IMR-90 (cell line): ENCODE measurements at regions not wholly inside any gene's neighbourhood (a gene's known extent, or its start where the extent isn't known, plus 50 kb on each side); places are given as distances from the start of the nearest gene placed in this dataset.

Source experiments
- RAD21 ChIP-seq: IDR thresholded peaks from 2 replicates; pipeline ENCODE4 v1.6.1; 2012; ENCODE audit warnings: low read length, improper control_type of control experiment
- TF ChIP-seq, protein P1 (sequence below): conservative IDR thresholded peaks from 2 replicates; pipeline ENCODE4 v1.5.1; 2012; ENCODE audit warnings: mild to moderate bottlenecking, low read depth, low read length, improper control_type of control experiment

DNA sequence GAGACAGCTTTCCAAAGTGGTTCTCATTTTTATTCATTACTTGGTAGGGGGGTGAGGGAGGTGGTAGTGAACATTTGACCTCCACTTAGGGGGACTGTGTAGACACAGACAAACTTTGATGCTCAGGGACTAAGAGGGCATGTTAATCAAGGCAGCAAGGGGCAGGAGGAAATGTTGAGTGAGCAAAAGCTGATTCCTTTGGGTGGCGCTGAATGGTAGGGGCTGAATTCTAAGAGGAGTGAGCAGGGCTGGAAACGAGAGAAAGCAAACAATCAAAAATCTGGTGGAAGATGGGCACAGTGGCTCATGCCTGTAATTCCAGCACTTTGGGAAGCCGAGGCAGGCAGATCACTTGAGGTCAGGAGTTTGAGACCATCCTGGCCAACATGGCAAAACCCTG lies 164.8 kb upstream of the BDNF start:
- TF ChIP-seq, protein P1, sequence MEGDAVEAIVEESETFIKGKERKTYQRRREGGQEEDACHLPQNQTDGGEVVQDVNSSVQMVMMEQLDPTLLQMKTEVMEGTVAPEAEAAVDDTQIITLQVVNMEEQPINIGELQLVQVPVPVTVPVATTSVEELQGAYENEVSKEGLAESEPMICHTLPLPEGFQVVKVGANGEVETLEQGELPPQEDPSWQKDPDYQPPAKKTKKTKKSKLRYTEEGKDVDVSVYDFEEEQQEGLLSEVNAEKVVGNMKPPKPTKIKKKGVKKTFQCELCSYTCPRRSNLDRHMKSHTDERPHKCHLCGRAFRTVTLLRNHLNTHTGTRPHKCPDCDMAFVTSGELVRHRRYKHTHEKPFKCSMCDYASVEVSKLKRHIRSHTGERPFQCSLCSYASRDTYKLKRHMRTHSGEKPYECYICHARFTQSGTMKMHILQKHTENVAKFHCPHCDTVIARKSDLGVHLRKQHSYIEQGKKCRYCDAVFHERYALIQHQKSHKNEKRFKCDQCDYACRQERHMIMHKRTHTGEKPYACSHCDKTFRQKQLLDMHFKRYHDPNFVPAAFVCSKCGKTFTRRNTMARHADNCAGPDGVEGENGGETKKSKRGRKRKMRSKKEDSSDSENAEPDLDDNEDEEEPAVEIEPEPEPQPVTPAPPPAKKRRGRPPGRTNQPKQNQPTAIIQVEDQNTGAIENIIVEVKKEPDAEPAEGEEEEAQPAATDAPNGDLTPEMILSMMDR, result no peak
- TF ChIP-seq RAD21, result no peak
